ENCODE measurements at regions not wholly inside any gene's neighbourhood (a gene's known extent, or its start where the extent isn't known, plus 50 kb on each side); places are given as distances from the start of the nearest gene placed in this dataset.

DNA sequence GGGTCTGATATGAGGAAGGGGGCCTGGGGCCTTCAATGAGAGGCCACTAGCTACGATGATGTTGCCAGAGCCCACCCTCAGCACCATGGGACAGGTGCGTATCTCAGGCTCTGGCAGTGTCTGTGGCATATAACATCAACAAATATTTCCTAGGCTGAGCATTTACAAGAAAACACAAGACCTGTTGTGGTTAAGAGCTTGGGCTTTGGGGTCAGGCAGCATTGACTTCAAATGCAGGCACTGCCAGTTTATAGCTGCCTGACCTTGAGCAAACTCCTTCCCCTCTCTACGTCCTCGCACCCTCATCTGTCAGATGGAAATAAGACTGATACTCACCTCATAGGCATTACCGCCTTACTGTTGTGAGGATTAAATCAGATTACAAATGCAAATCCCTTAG lies 156.0 kb downstream of the KATNAL1 start:
- no peak for DNase-seq (ENCODE audit: low read depth)

DNA sequence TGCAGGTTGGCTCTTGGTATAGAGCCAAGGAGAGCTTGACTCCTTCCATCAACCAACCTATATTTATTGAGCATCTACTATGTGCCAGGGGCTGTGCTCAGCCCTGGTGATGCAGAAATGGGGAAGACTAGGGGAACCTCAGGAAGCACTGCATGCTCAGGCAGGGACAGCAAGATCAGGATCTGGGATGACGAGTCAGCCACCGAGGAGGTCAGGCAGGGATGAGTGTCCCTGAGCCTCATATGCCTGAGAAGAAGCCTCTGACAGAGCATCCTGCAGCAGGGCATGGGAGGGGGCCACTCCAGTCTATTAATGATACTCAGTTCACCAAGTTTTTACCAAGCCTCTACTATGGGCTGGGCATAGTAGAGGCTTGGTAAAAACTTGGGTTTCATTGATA lies 158.1 kb downstream of the KATNAL1 start:
- no peak for DNase-seq (ENCODE audit: low read depth)

DNA sequence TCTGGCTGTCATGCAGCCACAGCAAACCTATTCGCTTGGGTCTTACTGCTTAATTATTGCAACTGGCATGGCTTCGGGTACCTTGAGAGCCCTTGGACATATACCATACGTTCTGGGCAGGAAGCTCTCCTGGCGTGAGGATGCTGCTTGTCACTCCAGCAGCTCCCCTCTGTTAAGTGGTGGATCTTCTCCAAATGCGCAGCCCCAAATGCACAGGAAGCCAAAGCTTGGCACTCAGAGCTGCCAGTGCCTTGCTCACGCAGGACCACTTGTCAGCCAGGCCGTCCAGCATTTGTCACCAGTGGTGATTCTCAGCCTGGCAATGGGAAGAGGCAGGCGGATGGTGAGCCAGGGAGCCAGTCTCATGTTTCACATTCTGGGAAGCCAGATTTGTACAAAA lies 158.6 kb downstream of the KATNAL1 start:
- DNase-seq (ENCODE audit: low read depth) = no peak

DNA sequence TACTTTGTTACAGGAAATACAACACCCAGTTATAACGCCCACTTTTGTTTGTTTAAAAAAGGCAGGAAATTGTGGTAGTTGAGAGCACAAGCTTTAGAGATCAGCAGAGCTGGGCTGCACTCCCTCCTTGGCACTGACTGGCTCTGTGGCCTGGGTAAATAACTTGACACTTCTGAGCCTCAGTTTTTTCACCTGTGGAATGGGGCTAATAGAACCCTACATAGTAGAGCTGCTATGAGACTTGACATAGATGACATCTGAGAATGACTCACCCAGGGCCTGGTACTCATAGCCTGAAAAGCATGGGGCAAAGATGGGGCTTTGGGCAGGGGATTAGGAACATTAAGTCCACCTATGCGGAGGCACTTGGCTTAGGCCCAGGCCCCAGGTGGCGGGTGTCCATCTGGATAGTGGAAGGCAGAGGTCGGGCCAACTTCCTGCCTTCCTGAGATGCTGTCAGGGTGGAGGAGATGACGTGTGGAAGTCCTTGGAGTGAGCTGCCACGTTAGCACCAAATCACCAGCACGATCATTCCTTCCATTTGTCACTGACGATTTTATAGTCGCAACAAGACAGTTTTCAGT lies 159.1 kb downstream of the KATNAL1 start:
- DNase-seq (ENCODE audit: low read depth) = no peak

DNA sequence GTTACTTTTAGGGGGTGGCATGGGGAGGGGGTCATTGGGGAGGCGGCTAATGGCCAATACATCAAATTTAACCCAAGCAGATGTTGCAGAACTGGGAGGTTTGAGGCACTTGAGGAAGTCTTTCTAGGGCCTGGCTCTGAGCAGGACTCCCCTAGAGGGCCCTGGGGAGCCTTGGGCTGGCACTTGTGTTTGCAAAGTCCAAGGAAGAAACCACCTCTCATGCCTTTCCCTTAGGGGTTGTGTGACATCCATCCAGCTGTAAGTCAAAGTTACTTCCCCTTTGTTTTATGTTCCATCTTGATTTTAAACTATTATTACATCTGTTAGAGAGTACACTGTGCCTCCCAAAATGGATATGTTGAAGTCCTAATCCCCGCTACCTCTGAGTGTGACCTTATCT lies 159.9 kb downstream of the KATNAL1 start:
- no peak for DNase-seq (ENCODE audit: low read depth)

DNA sequence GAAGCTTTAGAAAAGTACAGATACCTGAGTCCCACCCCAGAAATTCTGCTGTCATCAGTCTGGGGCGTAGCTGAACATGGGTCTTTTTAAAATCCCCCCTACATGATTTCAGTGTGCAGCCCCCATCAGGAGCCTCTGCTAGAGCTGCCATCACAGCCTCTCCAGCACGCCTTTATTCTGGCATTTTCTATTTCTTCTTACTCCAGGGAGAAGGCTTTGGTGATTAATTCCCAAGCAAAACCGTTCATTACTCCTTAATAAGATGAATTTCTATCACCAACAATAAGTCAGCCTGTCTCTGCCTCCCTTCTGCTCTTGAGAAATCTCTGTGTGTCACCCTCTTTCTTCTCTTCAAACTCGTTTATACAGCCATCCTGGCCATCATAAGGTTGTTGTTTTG lies 160.3 kb downstream of the KATNAL1 start:
- DNase-seq (ENCODE audit: low read depth) = no peak

DNA sequence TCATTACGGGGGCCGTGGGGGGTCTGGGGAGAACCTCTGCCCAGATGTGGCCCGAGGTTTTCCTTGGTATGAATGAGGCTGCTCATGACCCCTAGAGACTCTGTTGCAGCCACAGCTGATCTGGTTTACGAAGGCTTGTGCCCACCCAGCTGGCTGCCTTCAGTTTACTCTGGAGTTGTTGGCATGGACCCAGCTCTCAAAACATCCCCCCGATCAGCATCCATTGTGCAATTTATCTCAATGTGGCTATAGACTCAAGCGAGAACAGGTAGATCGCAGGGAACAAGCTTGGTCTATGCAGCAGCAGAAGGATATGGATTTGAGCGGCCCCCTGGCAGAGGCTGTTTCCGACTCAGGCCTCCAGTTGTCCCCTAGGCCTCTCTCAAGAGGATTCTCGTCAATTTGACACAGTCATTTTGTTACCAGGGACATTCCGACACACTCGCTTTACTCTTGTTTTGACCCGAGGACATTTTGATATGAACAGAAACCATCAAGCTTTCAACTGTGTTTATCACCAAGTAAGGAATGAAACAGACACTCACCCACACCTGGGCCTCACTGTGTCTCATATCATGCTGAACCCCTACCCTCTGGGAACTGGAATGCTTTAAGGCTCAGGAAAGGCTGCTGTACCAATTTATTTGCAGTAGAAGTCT lies 161.5 kb downstream of the KATNAL1 start:
- DNase-seq (ENCODE audit: low read depth) = no peak

DNA sequence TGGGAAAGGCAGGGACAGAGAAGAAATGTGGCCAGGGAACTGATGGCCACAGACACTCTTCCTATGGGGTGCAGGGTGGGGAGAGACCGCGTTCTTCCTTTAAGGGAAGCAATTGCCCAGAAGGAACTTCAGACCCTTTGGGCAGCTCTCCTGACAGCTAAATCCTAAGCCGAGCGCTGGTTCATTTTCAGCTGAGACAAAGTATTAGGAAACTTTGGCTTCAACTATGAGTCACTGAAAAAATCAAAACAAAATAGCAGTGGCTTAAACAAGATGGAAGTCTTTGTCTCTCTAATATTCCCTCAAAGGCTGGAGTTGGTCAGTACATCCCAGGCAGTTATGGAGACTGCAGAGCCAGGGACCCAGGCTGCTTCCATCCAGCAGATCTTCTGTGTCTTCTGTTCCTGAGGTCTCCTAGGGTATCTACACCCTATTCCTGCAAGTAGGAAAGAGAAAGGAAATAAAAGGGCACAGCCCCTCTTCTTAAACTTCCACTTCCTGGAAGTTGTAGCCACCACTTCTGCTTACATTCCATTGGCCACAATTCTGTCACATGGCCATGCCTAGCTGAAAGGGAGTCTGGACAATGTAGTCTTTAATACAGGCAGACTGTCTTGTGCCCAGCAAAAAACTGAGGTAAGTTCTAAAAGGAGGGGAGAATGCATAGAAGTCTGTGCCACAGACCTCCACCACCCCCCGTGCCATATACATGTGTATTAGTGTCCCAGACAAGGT lies 163.5 kb downstream of the KATNAL1 start:
- no peak for DNase-seq (ENCODE audit: low read depth)

DNA sequence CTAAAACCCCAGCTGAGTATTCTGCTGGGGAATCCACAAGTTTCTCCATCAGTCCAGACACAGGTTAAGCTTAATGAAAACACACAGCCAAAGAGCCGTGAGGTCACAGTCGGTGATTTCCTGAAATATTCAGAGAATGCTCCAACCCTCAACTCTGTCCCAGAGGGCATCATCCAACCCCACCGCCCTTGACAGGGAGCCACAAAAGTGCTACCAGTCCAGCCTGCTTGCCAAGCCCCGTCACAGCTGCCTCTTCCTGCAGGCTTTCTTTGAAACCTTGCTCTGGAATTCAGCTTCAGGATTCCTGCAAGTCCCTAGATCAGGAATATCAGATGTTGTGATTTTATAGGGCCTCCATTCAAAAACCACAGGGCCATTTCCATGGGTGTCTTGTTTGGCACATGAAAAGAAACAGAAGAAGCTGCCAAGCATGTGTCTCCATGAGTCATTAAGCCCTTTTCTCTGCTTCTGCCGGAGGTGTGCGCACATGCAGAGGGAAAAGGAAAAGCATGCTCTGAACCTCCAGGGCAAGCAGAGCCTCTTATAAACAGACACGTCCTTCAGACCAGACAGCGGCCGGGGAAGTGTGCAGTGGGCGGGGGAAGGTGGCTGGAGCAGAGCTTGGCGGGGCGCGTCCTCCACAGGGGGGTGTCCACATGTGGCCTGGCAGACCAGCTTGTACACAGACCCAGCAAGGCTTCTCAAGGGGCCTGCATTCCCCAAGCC lies 164.7 kb downstream of the KATNAL1 start:
- no peak for DNase-seq (ENCODE audit: low read depth)

DNA sequence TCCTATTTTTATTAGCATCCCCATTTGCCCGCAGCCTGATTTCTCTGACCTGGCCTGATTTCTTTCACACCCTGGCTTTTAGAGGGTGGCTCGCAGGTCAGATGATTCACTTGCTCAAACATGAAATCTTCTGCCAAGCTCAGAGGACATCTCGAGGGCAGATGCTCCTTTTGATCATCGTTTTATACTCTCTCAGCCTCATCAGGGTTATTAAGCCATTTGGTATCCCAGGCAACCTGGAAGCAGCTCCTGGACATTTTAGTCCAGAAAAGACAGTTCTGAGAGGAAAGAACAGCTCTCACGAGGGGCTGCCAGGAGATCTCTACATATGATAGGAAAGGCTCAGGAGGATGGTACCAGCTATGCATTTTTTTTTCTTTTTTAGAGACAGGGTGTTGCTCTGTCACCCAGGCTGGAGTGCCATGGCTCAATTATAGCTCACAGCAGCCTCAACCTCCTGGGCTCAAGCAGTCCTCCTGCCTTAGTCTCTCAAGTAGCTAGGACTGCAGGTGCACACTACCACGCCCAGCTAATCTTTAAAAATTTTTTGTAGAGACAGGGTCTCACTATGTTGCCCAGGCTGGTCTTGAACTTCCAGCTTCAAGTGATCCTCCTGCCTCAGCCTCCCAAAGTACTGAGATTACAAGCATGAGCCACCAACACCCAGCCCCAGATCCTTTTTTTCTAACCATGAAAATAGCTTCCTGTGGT lies 165.4 kb downstream of the KATNAL1 start:
- no peak for DNase-seq (ENCODE audit: low read depth)

DNA sequence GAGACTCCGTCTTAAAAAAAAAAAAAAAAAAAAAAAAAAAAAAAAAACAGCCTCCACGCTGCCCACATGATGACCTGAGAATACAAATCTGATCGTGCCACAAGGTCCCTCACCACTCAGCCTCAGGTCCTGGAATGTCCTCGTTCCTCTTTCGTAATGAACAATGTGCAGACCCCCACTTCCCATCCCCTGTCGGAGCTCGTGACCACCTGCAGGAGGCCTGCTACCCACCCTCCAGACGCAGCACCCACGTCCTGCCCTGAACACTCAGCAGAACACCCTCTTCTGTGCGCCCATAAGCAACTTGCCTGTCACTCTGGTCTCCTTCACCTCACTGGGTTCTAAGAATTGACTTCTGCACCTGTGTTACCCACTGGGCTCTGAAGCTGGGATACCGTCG lies 166.4 kb downstream of the KATNAL1 start:
- DNase-seq (ENCODE audit: low read depth) = no peak

DNA sequence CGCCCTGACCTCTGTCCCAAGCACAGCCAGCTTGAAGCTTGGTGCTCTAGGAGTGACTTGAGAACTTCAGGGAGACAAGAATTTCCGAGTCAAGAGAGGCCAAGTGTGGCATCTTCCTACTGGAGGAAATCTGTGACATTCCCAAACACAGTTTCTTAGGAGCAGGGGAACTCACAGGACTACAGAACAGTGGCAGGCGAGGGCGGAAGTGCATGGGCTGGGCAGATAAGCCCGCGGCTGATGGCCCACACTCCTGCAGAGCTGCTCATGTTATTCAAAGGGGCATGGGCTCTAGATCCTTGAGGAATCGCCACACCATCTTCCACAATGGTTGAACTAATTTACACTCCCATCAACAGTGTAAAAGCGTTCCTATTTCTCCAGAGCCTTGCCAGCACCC lies 168.8 kb downstream of the KATNAL1 start:
- DNase-seq (ENCODE audit: low read depth) = no peak

DNA sequence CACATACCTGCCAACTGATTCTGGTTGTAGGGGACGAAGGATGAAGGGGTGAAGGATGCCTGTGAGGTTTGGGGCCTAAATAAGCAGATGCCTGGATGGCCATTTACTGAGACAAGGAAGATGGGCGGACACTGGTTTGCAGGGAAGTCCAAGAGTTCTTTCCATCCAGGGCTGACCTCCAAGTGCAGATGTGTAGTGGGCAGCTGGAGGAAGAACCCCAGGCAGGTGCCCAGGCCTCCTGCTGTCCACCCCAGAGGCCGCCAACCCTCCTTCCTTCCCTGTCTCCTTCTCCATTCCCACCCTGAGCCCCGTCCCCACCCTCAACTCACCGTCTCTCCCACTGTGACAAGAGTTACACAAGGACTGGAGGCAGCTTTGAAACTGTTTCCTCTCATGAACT lies 171.5 kb downstream of the KATNAL1 start:
- DNase-seq (ENCODE audit: low read depth) = no peak

DNA sequence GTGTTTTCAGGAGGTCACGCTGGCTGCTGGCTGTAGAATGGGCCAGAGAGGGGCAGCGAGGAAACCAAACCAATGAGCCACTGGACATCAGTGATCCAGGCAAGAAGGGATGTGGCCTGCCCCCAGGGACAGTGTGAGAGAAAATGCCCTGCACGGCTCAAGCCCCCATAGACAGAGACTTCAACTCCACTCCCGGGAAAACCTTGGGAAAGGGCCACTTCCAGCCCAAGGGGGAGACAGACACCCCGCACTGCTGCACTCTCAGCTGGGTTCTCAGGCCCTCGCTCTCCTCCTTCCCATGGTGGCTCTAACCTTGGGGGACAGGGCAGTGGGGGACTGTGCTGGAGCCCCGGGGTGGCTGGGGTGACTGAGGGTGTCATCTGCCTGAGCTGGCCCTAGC lies 172.0 kb downstream of the KATNAL1 start:
- DNase-seq (ENCODE audit: low read depth) = no peak

DNA sequence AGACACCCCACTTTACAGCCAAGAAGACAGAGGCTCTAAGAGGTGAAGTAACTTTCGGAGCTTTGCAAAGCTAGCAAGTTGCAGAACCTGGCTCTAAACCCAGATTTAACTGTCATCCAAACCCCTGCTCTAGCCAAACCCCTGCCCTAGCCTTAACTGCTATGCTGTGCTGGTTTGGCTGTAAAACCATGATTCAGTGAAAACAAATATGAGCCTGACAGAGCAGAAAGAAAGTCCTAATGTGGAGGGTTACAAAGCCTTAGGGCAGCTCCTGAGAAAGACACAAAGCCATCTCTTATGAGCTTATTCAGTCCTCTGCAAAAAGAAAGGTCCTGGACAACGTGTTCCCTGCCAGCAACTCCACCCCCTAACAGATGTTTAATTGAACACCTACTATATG lies 172.8 kb downstream of the KATNAL1 start:
- DNase-seq (ENCODE audit: low read depth) = no peak

DNA sequence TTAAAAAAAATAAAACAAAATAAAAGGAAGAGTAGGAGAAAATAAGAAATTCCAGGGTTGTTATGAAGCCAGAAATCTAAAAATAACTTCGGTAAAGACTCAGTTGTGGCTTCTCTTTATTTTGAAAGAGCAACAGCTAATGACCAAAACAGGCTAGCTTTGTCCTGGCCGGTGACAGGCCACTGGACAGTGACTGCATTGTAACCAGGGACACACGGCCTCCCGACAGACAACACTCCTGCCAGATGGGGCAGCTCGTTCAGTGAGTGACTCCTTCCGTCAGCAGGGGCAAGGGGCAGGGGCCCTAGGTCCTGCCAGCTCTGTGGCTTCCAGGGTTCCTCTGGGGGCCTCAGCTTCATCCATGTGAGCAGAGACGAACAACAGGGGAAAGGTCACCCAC lies 173.4 kb downstream of the KATNAL1 start:
- DNase-seq (ENCODE audit: low read depth) = no peak

DNA sequence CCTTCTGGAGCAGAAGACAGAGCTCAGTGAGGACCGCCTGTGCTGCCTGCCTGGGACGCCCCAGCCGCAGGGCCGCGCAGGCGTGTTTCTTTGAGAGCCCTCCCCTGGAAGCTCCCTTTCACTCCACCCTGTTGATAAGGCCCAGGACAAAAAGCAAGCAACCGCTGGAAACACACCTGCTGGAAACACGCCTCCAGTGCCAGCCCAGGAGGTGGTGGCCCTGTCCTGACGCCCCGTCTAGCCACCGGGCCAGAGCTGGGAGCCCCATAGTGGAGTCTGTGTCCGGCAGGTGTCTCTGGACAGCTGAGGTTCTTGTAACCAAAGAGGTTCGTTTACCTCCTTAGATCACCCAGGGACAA lies 173.8 kb downstream of the KATNAL1 start:
- no peak for DNase-seq (ENCODE audit: low read depth)

DNA sequence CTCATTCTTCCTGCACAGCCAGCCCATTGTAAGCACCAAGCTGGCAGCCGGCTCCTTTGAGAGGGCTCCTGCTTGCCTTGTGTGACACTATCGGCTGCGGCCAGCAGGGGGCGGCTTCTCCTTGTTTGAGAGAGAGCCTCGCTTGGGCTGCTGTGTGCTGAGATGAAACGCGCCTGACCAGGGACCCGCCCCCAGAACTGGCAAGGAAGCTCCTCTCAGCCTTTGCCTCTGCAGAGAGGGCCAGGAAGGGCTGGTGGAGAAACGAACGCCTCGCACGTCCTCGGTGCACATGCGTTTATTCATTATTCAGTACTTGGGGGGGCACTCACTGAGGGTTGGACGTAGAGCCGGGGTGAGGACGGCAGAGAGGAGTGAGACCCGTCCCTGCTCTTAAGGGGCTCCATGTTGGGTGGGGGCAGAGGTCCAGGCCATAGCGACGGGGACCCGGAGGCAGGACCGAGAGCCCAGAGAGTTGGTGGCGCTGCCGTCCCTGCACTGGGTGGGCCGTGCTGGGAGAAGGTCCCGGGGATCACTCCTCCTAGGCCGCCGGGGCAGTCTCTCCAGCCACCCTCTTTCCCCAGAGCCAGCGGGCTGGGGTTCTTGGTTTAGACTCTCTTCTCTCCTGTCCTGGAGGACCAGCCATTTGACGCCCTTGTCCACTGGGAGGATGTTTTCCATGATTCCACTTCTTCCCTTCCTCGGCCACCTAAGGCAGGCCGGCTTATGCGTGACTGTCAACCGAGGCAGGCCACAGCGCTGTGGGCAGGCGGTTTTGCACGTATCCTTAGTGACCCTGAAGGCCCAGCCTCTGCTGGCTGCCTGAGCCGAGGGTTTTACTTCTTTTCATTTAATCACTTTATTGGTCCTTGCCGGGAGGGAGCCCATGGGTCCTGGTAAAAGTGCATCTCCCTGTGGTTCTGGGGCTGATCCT lies 174.5 kb downstream of the KATNAL1 start:
- peak; percentile 99 for DNase-seq (ENCODE audit: low read depth)

DNA sequence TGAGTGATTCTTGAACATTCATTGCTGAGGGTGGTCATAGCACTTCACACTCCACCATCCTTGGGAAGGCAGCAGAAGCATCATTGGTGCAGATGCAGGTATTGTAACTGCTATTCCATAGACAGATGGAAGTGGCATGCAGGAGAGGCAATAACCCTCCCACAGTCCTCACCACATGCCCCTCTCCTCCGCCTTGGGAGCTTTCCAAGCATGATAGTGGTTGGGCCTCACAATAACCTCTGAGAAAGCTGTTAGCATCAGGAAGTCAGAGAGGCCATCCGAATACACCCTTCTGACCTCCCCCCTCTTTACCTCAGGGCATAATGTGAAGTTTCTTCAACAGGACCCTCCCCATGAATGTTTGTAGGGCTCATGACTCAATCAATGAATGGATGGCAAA lies 177.9 kb downstream of the KATNAL1 start:
- DNase-seq (ENCODE audit: low read depth) = no peak

DNA sequence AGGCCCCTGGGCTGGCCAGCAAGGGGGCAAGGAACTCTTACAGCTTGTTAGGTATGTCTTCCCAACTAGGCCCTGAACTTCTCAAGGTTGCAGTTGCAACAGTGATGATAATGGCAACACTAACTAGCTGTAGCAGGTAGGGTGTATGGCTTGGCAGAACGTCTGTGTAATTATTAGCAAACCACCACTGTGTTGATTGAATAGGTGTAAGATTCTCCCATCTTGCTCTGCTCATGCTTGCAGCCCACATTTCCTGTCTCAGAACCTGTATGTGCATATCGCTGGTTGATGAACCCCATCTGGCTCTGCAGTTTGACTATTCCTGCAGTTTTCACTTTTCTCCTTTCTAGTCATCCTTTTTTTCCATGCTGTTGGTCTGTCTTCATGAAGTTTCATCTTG lies 178.8 kb downstream of the KATNAL1 start:
- no peak for DNase-seq (ENCODE audit: low read depth)

DNA sequence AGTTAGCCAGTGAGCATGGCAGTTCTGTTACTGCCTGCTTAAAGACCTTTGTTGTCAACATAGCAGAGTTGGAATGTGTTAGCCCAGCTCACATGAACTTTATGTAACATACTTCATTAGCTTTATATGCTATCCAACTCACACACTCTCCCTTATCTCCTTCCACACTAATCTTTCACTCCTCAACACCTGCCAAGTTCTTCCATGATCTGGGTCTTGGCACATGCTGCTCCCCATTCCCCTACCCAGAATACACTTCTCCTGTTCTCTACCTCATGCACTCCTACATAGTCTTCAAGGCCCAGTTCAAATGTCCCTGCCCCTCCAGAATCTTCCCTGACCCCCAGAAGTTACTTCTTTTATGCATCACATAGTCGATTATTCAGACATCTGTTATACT lies 179.3 kb downstream of the KATNAL1 start:
- no peak for DNase-seq (ENCODE audit: low read depth)
